ENCODE measurements at regions not wholly inside any gene's neighbourhood (a gene's known extent, or its start where the extent isn't known, plus 50 kb on each side); places are given as distances from the start of the nearest gene placed in this dataset.

- no peaks in the 10 kb centered on the region for H3K9me3 ChIP-seq
- no peak for DNase-seq (ENCODE audit: low spot score in 2 of 2)
- no peaks in the 10 kb centered on the region for H3K27me3 ChIP-seq
- H3K4me3 ChIP-seq, result no peak overlapping the region
- no peaks in the 10 kb centered on the region for H3K36me3 ChIP-seq
- peaks cover 2% of the 10 kb centered on the region for H3K4me1 ChIP-seq
- 88% methylated on average over 1 of the region's 1 CpG for WGBS
- H3K27ac ChIP-seq, result no peak overlapping the region
- TF ChIP-seq EP300 (IDR thresholded peaks at IDR 0.05) (no peak), POLR2AphosphoS5 (IDR thresholded peaks at IDR 0.05) (no peak), POLR2A (IDR thresholded peaks at IDR 0.05) (no peak)
- TF ChIP-seq, protein P1, sequence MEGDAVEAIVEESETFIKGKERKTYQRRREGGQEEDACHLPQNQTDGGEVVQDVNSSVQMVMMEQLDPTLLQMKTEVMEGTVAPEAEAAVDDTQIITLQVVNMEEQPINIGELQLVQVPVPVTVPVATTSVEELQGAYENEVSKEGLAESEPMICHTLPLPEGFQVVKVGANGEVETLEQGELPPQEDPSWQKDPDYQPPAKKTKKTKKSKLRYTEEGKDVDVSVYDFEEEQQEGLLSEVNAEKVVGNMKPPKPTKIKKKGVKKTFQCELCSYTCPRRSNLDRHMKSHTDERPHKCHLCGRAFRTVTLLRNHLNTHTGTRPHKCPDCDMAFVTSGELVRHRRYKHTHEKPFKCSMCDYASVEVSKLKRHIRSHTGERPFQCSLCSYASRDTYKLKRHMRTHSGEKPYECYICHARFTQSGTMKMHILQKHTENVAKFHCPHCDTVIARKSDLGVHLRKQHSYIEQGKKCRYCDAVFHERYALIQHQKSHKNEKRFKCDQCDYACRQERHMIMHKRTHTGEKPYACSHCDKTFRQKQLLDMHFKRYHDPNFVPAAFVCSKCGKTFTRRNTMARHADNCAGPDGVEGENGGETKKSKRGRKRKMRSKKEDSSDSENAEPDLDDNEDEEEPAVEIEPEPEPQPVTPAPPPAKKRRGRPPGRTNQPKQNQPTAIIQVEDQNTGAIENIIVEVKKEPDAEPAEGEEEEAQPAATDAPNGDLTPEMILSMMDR (IDR thresholded peaks at IDR 0.05), result no peak
Measured at GRCh38 chr17:70862295-70862694, 693.0 kb downstream of the KCNJ2 start.

DNA sequence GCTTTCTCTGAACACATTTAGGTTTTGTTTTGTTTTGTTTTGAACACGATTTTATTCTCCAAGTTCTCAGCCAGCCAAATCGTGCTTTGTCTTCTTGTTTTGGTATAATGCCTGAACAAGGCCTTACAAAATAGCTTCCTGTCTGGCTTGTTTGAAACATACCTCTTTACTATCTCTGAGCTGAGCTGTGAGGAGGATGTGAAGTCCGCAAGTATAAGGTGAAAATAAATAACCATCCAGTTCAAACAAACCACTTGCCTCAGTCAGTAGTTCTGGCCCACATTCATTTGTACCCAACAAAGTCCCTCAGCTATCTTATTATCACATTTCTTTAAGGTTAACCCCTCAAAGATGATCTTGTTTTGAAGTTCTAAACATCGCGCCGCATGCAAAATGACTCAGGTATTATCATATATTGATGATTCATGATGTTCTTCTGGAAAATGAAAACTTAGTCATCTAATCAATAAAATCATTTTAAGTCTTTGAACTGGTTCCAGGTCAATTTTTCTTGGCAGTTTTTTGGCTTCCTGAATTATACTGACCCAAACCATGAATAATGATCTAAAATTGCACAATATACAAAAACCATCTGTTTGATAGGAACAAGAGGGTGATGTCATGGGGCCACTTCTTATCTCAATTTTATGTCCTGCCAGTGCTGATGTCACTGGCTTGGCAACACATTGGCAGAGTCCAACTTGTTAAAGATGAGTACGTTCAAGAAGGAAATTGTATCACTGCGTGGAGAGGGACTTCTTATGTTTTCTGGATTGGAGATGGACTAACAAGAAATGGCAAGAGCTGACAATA lies 694.3 kb downstream of the KCNJ2 start:
- Histone ChIP-seq H3K36me3 (no peaks in the 10 kb centered on the region), H3K4me3 (no peak overlapping the region), H3K27ac (no peak overlapping the region), H3K4me1 (peaks cover 2% of the 10 kb centered on the region), H3K9me3 (no peaks in the 10 kb centered on the region), H3K27me3 (no peaks in the 10 kb centered on the region)
- TF ChIP-seq POLR2A (IDR thresholded peaks at IDR 0.05), result no peak
- no peak for TF ChIP-seq EP300 (IDR thresholded peaks at IDR 0.05)
- TF ChIP-seq, protein P1 (IDR thresholded peaks at IDR 0.05), result no peak
- TF ChIP-seq POLR2AphosphoS5 (IDR thresholded peaks at IDR 0.05), result no peak
- WGBS, result 60% methylated on average over 8 of the region's 8 CpGs
- DNase-seq (ENCODE audit: low spot score in 2 of 2), result no peak

DNA sequence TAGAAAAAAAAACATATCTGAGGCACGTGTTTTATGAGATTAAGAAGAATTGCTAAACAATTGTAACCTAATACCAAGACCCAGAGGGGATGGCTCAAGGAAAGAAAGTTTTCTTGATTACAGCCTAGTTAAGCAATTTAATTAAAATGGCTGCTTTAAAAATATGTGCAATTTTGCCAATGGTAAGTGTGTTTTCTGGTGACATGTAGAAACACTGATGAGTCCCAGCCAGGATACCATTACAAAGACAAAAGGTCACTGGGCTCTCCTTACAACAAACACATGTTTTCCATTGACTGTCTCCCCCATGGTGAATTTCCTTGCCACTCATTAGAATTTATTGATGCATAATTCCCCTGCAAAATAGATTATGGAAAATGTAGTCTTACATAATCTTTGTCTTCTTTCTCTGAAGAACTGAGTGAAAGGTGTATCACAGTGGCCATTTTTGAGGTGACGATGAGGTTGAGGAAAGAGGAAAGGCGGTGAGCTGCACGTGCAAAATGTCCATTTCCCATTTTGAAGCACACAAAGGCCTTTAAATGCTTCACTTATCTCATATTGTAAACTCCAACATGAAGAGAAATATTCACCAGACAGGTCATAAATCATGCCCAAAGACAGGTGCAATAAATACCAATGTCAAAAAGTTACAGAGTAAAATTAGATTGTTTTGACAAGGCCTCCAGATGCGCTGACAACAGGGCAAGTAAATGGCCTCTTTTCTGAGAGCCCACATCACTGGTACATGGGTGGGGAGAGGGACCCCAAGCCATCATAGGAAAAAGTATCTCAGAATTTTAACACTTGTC lies 696.9 kb downstream of the KCNJ2 start:
- H3K4me3 ChIP-seq, result no peak overlapping the region
- no peaks in the 10 kb centered on the region for H3K9me3 ChIP-seq
- H3K4me1 ChIP-seq, result no peaks in the 10 kb centered on the region
- DNase-seq (ENCODE audit: low spot score in 2 of 2), result no peak
- H3K27me3 ChIP-seq, result no peaks in the 10 kb centered on the region
- 79% methylated on average over 5 of the region's 5 CpGs for WGBS
- H3K27ac ChIP-seq, result no peak overlapping the region
- H3K36me3 ChIP-seq, result no peaks in the 10 kb centered on the region
- TF ChIP-seq POLR2AphosphoS5 (IDR thresholded peaks at IDR 0.05), result no peak
- TF ChIP-seq POLR2A (IDR thresholded peaks at IDR 0.05), result no peak
- TF ChIP-seq EP300 (IDR thresholded peaks at IDR 0.05), result no peak
- TF ChIP-seq, protein P1 (IDR thresholded peaks at IDR 0.05), result no peak

DNA sequence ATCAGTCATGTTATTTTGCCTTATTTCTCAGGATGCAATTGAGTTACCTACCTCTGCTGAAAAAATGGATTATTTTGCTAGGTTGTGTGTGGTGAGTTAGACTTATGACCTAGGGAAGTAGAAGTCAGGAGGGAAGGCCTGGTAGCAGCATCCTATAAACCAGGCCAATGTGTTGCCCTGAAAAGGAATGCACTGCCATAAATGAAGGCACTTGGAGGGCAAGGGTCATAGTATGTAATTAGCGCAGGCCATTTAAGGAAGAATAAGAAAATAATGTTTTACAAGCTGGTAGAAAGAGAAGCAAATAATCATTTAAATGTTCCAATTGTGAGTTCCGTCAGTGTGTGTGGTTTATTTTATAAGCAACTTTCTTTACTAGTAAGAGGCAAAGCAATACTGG lies 698.8 kb downstream of the KCNJ2 start:
- Histone ChIP-seq H3K4me3 (no peak overlapping the region), H3K4me1 (peaks cover 8% of the 10 kb centered on the region), H3K36me3 (no peaks in the 10 kb centered on the region), H3K9me3 (no peaks in the 10 kb centered on the region), H3K27ac (no peak overlapping the region), H3K27me3 (no peaks in the 10 kb centered on the region)
- no peak for DNase-seq (ENCODE audit: low spot score in 2 of 2)
- TF ChIP-seq, protein P1 (IDR thresholded peaks at IDR 0.05), result no peak
- TF ChIP-seq EP300 (IDR thresholded peaks at IDR 0.05) (no peak), POLR2AphosphoS5 (IDR thresholded peaks at IDR 0.05) (no peak), POLR2A (IDR thresholded peaks at IDR 0.05) (no peak)
- WGBS, result 93% methylated on average over 2 of the region's 2 CpGs
